Effector CD8-positive, alpha-beta T cell (primary cell): ENCODE measurements at regions not wholly inside any gene's neighbourhood (a gene's known extent, or its start where the extent isn't known, plus 50 kb on each side); places are given as distances from the start of the nearest gene placed in this dataset.

Experiments
- DNase-seq: peaks from one replicate; lab custom pipeline; 2025; lab: John Stamatoyannopoulos, UW

- no peak for DNase-seq
Measured at GRCh38 chr14:85461432-85462133, 68.4 kb upstream of the FLRT2 start.

GRCh38 chr14:85463512-85463911 is 66.4 kb upstream of the FLRT2 start:
- DNase-seq = no peak

- no peak for DNase-seq
Measured at GRCh38 chr14:85464135-85464895, 65.6 kb upstream of the FLRT2 start.

- DNase-seq = no peak
Measured at GRCh38 chr14:85466678-85467077, 63.3 kb upstream of the FLRT2 start.

- DNase-seq = no peak
Measured at GRCh38 chr14:85468816-85469215, 61.1 kb upstream of the FLRT2 start.

GRCh38 chr14:85471156-85471555 is 58.8 kb upstream of the FLRT2 start:
- DNase-seq = no peak

GRCh38 chr14:85471744-85472143 is 58.2 kb upstream of the FLRT2 start:
- DNase-seq = no peak

GRCh38 chr14:85474431-85474830 is 55.5 kb upstream of the FLRT2 start:
- DNase-seq = no peak

- no peak for DNase-seq
Measured at GRCh38 chr14:85475113-85475512, 54.8 kb upstream of the FLRT2 start.

GRCh38 chr14:85479306-85479705 is 50.6 kb upstream of the FLRT2 start:
- DNase-seq = no peak

GRCh38 chr14:85479771-85480170 is 50.2 kb upstream of the FLRT2 start:
- no peak for DNase-seq
